GM19438 (cell line): ENCODE measurements at regions not wholly inside any gene's neighbourhood (a gene's known extent, or its start where the extent isn't known, plus 50 kb on each side); places are given as distances from the start of the nearest gene placed in this dataset.
"Not testable (repeated sequence)": the region's sequence is repeated elsewhere in the genome, so short reads cannot be mapped to it uniquely, and the experiment has no call there.

Experiments used
- ATAC-seq: cut with Tn5 transposase; IDR thresholded peaks from one replicate; pipeline ENCODE4 v1.9.1; 2021; ENCODE audit warnings: low read depth; ENCODE audit not compliant: unreplicated experiment

- ATAC-seq, result no peak
Measured at GRCh38 chr21:31609081-31609480, 50.4 kb upstream of the SOD1 start.

GRCh38 chr21:31607791-31608190 lies 51.7 kb upstream of the SOD1 start:
- ATAC-seq, result no peak

- no peak for ATAC-seq
Measured at GRCh38 chr21:31606081-31606874, 53.2 kb upstream of the SOD1 start.

GRCh38 chr21:31604591-31605190 lies 54.8 kb upstream of the SOD1 start:
- ATAC-seq, result no peak

GRCh38 chr21:31599563-31599962 lies 59.9 kb upstream of the SOD1 start:
- no peak for ATAC-seq

GRCh38 chr21:31599013-31599412 lies 60.5 kb upstream of the SOD1 start:
- no peak for ATAC-seq

GRCh38 chr21:31597683-31598082 lies 61.8 kb upstream of the SOD1 start:
- no peak for ATAC-seq

- ATAC-seq, result no peak
Measured at GRCh38 chr21:31596055-31596454, 63.4 kb upstream of the SOD1 start.

GRCh38 chr21:31594726-31595125 lies 64.8 kb upstream of the SOD1 start:
- ATAC-seq, result no peak

GRCh38 chr21:31594279-31594678 lies 65.2 kb upstream of the SOD1 start:
- ATAC-seq, result no peak

- ATAC-seq, result no peak
Measured at GRCh38 chr21:31592963-31593560, 66.4 kb upstream of the SOD1 start.

GRCh38 chr21:31592516-31592915 lies 67.0 kb upstream of the SOD1 start:
- ATAC-seq, result no peak

- ATAC-seq, result no peak
Measured at GRCh38 chr21:31589820-31590219, 69.7 kb upstream of the SOD1 start.

GRCh38 chr21:31586118-31586517 lies 73.4 kb upstream of the SOD1 start:
- no peak for ATAC-seq

- not testable (repeated sequence) for ATAC-seq
Measured at GRCh38 chr21:31583937-31584336, 75.6 kb upstream of the SOD1 start.

- ATAC-seq, result no peak
Measured at GRCh38 chr21:31583498-31583897, 76.0 kb upstream of the SOD1 start.

GRCh38 chr21:31580866-31581276 lies 78.6 kb upstream of the SOD1 start:
- no peak for ATAC-seq

- ATAC-seq, result no peak
Measured at GRCh38 chr21:31577271-31577670, 82.2 kb upstream of the SOD1 start.

- ATAC-seq, result no peak
Measured at GRCh38 chr21:31576428-31576827, 83.1 kb upstream of the SOD1 start.

GRCh38 chr21:31573217-31573616 lies 86.3 kb upstream of the SOD1 start:
- ATAC-seq, result no peak

- no peak for ATAC-seq
Measured at GRCh38 chr21:31571879-31572278, 87.6 kb upstream of the SOD1 start.
